GM21619 (cell line): ENCODE measurements at regions not wholly inside any gene's neighbourhood (a gene's known extent, or its start where the extent isn't known, plus 50 kb on each side); places are given as distances from the start of the nearest gene placed in this dataset.

ENCODE experiments used
- ATAC-seq: cut with Tn5 transposase; IDR thresholded peaks from one replicate; pipeline ENCODE4 v1.9.1; 2021; ENCODE audit not compliant: unreplicated experiment

DNA sequence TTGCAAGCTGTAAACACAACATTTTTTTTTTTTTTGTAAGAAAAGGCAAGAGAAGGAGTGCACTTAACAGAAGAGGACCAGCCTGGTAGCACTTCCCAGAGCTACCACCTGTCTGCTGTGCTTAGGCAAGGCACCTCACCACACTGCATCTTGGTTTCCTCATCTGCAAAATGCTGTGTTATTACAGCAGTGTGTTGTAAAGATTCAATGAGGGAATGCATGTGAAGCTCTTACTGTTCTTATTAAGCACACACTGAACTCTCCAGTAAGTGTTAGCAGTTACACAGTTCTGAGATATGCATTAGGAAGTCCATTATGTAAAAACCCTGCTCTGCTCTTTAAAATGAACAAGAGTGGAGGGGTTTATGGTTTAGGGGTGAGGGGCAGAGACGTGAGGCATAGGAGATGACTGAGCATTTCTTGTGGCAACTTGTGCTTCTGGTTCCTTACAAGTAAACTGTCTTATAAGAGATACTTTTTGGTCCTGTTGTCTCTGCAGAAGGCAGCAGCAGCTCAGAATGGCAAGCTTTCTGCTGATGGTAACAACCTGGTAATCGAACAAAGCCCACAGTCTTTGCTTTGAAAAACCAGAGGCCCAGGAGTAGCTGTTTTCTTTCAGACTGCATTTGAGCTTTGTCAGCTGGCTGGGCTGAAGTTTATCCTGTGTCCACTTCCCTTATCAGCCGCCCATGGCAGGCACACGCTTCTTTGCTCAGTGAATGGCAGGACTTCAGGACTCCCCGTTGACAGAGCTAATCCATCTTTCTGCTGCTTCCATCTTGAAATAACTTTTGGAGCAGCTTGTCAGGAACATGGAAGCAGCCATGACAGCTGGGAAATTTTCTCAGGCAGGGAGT, 98.8 kb upstream of the BMPER start:
- no peak for ATAC-seq

DNA sequence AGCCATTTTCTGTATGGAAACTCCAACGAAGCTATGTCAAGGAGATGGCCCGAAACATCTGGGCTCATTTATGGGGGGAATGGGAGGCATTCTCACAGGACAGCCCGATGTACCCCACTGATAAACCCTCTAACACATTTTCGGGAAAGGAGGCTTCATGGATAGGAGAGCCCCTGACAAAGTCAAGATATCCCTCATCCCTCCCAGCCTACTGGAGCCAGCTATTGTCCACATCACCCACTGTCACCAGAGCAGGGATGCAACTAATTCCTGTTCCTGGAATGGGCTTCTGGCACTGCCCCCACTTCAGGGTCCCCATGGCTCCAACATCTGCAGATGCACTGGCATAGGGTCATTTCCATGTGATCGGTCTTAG, 98.2 kb upstream of the BMPER start:
- ATAC-seq, result no peak

DNA sequence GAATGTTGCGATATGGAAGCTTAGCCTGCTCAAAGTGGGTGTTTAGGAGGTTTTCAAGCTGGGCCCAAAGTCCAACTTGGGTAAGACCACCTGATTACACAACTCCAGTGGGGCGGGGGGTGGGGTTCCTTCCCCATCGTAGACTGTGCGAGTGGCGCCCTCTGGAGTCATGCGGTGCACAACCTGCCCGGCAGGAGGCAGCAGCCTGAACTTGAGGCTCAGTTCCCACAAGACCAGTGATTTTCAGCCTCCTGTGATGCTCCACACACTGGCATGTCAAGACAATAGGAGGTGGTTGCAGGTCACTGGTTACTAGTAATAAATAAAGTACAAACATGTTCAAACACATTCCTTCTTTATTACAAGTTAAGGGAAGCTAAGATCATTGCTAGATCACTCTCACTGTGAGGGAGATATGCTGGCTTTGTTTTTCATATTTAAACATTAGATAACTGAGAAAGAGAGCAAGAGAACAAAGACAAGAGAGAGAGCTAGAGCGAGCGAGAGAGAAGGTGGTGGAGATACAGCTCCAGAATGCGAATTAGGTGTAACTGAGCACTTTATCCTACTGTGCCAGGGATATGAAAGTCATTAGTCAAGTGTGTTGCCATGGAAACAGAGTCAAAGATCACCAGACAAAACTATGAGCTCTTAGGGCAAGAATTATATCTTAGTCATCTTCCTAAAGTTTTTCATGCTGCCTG, 97.4 kb upstream of the BMPER start:
- ATAC-seq, result no peak

DNA sequence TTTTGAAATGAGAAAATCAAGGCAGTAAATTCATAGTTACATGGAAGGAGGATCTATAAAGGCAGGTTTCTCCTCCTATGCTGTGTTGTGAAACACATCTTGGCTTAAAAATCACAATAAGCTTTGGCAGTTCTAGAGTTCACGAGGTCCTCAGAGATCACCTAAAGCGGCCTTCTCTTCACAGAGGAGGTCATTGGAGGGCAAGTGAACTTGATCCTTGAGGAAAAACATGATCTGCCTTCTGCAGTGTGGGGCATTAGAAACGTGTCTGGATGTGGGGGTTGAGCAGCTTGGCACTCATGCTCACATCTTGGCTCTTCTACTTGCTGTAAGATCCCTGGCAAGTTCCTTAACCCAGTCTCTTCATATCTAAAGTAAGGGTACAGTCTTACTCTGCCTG, 96.1 kb upstream of the BMPER start:
- ATAC-seq, result no peak

DNA sequence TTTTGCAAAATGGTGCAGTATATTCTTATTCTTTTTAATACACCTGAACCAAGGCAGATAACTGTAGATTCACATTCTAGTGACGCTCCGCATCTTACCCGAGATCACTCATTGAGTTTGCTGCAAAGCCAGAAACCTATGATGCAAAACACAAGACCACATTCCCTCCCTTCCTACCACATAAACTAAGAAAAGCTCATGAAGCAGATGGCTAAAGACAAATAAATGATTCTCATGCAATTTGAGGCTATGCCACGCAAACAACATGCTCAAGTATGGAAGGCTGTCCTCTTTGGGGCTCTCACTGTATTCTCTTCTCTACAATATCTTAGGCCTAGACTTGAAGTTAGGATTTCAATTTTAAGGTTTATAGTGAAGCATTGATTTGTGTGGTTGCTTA, 95.0 kb upstream of the BMPER start:
- no peak for ATAC-seq

DNA sequence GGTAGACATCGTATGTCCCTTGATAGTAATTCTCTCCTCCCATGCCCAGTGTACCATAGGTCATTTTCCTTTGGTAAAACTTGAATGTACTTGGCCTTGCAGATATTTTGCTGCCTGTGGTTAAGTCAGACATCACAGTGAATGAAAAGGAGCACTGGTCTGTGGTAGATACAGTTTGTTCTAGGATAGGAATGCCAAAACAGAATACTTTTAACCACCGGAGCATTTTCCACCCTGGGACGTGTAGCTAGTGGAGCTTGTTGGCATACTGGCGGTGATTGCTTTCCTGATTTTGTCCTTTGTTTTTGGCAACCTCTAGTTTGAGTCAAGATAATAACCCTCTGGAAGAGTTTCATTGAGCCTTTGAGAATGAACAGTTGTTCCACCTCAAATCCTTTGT, 92.0 kb upstream of the BMPER start:
- no peak for ATAC-seq

- ATAC-seq, result no peak
Measured at GRCh38 chr7:33814400-33814799, 90.9 kb upstream of the BMPER start.

DNA sequence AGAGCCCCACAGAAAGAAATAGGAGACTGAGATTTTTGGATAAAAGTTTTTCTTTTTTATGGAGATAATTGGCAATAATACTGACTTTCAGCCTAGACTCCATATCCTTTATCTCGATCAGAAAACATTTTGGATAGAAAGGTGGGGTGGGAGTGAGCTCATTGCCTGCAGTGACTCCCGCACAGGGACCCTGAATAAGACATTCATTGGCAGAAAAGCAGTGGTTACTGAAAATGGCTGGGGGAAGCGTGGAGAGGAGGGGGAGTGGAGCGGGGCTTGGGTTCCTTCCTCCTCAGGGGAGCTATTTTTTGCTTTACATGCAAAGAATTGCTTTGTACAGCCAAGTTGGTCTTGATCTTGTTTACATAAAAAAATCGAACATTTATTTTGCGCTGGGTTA, 90.4 kb upstream of the BMPER start:
- ATAC-seq, result no peak

DNA sequence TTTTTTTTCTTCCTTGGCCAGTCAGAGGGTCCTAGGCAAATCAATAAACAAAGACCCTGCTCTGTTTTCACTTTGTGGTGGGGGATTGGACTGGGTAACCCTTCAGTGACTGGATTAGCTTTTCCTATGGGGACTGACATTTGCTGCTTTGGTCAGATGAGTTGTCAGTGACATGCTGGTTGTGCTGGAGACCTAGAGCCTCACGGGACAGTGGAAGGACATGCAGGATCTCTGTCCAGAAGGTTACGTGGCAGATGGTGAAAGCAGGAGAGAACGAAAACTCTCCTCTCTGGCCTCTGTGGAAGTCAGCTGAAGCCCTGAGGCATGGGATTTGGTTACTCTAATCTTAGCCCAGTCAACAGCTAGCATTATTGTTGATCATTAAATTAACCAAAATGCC, 90.0 kb upstream of the BMPER start:
- ATAC-seq, result no peak

DNA sequence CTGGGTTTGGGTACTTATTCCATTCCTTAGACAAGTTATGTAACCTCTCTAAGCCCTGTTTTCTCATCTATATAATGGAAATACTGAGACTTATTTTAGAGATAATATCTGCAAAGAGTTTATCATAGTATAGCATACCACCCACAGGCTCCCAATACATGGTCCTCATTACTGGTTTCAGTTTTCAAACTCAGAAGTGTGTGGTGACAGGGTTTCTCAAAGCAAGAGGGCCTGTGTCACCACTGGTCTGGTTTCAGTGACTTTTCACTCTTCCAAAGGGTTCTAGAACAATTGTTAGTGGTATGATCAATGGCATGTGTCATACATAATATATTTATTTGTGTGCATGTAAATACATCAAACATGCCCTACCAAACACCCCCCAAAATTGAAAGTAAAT, 89.2 kb upstream of the BMPER start:
- ATAC-seq, result no peak

DNA sequence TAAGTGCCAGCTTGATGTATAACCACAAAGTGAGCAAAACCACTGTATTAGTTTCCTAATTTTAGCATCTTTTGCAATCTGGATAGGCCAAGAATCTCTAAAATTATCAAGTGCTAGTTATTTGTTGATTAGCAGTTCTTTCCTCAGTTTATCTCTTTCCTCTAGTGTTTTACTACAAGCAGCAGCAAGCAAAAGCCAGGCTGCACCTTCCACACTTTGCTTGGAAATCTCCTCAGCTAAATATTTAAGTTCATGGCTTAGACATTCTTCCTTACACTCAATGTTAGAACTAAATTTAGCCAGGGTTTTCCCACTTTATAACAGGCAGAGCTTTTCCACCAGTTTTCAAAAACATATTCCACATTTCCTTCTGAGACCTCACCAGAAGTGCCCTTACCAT, 85.7 kb upstream of the BMPER start:
- ATAC-seq, result no peak

DNA sequence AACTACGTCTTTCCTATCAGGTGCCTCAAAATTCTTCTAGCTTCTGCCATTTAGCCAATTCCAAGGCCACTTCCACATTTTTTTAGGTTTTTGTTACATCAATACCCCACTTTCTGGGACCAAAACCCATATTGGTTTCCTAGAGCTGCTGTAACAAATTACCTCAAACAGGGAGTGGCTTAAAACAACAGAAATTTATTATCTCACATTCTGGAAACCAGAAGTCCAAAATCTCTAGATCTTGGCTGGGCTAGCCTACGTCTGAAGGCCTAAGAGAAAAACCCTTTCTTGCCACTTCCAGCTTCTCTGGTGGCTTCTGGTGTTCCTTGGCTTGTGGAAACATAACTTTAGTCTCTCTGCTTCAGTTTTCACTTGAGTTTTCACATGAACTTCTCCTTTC, 85.1 kb upstream of the BMPER start:
- ATAC-seq, result no peak

GRCh38 chr7:33821970-33822369, 83.4 kb upstream of the BMPER start:
- ATAC-seq, result no peak

- ATAC-seq, result no peak
Measured at GRCh38 chr7:33823913-33824312, 81.4 kb upstream of the BMPER start.

DNA sequence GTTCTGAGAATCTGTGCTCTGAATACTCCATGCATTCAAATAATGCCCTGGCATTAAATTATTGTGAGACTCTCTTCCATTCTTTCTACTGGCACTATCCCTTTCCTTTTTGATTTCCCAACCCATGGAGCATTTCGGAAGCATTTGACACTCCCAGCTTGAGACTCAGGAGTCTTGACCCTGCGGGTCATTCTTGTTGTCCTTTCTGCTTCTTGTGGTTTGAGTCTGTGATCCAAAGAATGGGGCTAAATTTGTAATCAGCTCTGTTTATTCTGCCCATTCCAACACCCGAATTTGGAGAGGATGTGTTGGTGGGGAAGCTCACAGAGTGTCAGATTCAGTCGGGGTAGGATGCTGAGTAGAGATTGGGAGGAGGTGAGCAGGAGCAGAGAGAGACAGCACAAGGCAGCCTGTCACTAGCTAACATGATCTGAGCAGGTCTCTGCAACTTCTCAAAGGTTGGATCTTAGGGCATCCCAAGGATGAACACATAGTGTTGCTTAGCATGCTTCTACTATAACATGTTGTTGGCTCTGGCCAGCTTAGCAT, 80.4 kb upstream of the BMPER start:
- ATAC-seq, result no peak

DNA sequence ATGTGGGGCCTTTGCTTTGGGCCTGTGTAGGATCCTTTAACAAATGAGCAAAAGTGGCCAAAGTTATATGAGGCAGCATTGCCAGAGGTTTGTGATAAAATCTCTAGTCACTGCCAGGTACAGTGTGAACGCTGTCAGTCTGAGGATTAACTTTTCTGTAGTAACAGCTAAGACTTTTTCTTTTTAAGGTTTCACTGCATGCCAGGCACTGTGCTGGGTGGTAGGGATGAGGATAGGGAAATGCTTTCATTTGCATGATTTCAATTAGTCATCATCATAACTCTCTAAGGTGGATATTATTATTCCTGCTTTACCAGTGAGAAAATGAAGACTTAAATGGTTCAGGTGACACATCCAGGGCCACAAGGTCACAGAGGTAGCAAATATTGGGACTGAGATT, 79.7 kb upstream of the BMPER start:
- no peak for ATAC-seq

DNA sequence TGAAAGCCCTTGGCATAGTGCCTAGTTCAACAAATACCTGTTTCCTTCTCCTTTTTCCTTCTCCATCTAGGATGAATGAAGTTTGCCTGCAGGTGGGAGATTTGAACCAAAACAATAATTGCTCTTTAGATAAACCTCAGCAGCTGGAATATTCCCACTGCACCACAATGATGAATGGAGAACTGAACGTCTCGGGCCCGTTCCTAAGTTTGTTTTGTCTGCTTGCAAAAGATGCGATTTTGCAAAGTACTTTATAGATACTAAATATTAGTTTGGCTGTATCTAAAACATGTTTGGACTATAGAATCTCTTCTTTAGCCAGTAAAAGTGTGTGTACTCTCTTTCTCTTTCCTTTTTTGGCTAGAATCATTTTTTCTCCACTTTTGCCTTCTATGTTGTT, 75.8 kb upstream of the BMPER start:
- no peak for ATAC-seq

DNA sequence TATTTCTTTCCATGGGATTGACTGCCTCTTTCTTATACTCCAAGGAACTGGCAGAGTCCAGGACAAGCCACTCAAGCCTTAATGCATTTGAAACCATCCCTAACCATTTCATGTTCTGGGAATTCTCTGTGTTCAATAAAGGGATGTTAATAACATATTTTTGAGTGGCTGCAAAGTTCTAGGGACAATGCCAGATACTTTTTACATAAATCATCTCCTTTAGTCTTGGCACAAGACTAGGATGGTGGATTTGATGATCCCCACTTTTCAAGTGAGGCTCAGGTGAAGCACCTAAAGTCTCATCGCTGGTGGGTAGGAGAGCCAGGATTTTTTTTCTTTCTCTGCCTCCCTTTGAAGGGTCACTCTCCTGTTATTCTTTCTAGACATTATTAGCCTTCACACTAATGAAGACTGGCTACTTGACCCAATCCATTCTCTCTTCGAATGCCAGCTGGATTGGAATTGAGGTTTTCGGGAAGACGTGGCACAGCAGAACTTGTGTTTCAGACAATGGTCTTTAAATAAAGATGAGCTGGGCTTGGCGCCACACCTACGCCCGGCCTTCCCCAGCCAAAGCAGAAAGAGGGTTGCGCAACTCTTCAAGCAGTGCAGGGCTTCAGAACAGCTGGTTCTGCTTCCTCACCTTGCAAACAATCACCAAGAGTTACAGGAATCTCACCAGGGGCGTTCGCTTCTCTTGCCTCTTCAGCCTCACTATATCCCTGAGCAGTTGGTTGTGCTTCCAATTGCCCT, 73.8 kb upstream of the BMPER start:
- ATAC-seq, result no peak

DNA sequence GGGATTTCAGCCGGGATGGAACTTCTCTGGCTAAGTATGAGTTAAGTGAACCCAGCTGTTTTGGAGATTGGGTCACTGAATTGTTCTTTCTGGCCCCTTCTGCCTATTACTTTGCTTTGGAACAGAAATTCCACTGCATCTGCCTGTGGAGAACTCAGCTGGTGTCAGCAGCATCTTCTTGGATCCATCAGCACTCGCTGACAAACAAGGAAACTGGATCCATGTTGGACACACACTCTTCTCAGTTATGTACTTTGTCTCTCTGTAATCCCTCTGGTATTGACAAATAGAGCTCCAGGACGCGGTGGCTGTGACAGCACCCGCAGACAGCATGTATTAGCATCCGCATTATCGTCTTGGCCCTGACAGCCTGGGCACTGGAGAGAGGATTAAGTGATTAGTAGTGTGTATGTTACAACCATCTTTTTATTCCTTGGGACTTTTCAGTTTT, 73.0 kb upstream of the BMPER start:
- no peak for ATAC-seq

- no peak for ATAC-seq
Measured at GRCh38 chr7:33836797-33837355, 68.5 kb upstream of the BMPER start.

- no peak for ATAC-seq
Measured at GRCh38 chr7:33837356-33837851, 67.9 kb upstream of the BMPER start.
